CD4-positive, alpha-beta T cell treated with Interleukin-12 subunit alpha and Interleukin-12 subunit beta, for 1 hour (primary cell): ENCODE measurements at regions not wholly inside any gene's neighbourhood (a gene's known extent, or its start where the extent isn't known, plus 50 kb on each side); places are given as distances from the start of the nearest gene placed in this dataset.
"Not testable (repeated sequence)": the region's sequence is repeated elsewhere in the genome, so short reads cannot be mapped to it uniquely, and the experiment has no call there.

Experiments used
- DNase-seq: peaks from one replicate; pipeline ENCODE4 v3.0.0-alpha.2; 2020

DNA sequence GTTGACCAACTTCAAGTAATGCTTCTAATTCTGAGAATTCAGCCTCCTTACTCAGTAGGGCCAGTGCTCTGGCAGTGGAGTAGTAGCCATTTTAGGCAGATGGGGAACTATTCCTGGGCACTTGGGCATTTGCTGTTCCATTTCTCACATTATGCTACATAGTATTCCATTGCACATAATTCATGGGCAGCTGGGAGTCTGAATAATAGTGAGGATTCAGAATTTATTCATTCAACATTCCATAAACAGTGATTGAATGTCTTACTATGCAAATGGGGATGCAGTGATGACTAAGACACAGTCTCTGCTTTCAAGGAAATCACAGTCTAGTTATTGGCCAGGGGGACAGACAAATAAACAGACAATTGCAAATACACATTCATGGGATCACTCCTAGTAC is 301.0 kb upstream of the KCNN2 start:
- no peak for DNase-seq

DNA sequence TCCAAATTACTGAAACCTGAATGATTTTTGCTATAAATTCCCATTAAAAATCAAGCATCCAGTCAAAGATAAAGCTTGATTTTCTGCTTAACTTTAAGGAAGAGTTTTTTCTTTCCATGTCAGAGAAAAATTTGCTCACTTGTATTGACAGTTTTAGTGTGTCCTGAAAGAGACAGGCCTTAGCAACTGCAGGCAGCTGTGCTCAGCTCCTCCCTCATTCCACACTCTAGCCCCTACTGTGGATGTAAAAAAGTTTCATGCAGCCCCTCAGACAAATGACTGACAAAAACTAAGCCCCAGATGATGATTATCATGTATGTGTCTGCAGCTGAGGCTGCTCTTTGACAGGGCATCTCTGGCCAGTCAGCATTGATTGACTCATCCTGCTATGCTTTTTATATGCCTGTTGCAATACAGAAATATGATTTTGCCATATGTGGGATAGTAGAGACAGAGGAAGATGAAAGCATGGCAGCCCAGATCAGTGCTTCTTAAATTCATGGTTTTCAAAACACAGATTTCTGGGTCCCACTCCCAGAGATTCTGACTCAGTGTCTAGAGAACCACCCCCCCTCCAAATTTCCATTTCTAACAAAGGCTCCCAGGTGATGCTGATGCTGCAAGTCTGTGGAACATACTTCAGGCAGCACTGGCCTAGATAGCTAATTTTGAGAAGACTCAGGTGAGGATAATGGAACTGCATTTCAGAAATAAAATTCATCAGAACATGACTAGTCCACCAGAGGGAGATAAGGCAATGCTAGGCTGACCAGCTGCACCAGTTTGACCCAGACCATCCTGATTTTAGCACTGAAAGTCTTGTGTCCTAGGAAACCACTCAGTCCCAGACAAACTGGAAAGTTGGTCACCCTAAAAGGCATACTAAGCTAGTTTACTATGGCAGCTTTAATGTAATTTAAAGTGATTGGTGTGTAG is 298.7 kb upstream of the KCNN2 start:
- no peak for DNase-seq

DNA sequence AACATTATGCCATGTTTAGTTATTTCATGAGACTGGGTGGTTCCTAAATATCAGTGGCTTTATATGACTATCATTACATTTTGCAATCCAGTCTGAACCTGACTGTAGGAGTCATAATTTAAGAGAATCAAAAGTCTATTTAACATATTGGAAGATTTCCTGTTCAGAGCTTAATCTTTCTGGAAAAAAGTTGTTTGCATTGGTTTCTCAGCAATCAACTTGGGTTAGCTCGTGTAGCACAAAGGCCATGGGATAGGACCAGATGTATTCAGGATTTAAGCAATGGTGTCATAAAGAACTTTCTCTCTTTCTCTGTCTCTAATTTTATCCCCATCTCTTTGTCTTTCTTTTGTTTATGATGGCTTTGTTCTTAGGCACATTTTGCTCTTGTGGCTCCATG is 296.0 kb upstream of the KCNN2 start:
- DNase-seq: no peak

DNA sequence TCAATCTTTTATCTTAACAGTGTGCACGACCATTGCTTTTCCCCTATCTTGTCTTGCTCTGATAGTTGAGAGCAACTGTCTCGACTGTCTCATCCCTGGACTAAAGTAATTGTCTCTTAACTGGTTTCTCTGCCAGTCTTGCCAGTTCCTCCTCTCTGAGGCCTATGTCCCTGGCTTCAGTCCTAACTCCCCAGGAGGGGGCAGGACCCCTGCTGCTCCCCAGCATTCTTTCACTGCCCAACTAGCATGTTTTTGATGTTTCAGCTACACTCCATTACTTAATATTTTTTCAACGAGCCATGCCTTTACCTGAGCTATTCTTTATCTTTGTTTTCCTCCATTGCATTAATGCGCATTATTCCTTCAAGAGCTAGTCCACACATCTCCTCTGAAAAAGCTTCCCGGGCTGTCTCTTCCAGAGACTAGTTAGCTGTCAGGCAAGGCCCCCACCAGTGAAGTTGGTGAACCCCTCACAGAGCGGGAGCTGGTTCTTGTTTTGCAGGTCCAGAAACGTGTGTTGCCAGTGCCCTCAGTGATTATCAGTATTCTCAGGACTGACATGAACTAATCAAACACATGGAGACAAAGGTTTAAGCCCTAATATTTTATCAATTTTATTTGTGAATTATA is 291.7 kb upstream of the KCNN2 start:
- no peak for DNase-seq

DNA sequence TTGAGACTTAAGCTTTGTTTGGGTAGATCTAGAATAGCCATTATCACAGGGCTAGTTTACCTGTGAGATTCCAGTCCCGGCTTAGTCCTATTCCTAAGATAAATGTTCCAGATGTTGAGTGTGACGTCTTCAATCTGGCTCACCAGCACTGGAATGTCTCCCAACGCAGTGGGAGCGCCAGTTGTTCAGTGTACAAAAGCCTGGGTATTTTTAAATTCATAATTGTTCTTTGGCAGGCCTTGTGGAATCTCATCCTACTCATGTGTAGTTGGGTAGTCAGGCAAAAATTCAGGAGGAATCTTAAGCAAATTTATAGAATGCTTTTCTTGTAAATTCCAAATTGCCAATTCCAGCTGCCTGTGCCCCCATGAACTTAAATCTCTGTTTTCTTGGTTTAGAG is 272.6 kb upstream of the KCNN2 start:
- no peak for DNase-seq

DNA sequence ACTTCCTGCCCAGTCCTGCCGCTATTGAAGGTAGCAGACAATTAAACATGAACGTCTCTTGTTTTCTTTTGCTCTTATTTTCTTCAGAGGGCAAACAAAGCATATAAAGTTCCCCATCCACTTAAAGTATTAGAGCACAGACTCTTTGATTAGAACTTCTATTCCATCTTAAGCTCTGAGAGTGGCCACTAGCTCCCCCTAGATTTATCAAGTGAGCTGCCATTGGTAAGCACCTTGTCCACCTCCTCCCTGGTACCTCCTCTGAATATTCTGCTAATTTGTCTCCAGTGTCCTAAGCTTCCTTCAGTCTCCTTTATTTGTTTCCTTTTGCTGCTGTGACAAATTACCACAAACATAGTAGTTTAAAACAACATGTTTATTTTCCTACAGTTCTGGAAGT is 264.3 kb upstream of the KCNN2 start:
- no peak for DNase-seq

DNA sequence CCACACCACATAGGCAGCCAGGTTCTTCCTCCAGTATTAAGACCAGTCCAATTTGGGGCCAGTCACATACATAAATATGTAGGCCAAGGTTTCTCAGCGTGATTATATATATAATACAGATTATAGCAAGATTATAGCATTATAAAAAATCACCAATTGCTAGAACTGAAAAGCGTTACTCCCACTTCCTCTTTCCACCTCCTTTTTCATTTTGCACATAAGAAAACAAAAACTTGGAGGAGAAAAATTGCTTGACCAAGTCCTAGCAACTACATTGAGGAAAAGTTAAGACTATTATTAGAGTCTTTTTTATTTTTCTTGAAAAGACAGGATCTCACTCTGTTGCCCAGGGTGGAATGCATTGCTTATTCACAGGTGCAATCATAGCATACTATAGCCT is 262.7 kb upstream of the KCNN2 start:
- DNase-seq: no peak

DNA sequence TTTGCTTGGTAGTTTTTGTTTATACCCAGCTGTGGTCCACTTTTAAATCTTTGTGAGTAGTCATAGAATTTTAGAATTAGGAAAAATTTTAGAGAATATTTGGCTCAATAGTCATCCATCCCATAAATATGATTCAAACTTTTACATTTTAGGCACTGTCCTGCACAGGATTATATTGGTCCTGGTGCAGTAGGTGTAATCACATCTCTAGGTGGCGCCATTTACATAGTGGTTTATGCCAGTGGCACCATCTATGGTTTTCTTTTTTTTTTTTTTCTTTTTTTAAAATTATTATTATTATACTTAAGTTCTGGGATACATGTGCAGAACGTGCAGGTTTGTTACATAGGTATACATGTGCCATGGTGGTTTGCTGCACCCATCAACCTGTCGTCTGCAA is 260.7 kb upstream of the KCNN2 start:
- DNase-seq: no peak

DNA sequence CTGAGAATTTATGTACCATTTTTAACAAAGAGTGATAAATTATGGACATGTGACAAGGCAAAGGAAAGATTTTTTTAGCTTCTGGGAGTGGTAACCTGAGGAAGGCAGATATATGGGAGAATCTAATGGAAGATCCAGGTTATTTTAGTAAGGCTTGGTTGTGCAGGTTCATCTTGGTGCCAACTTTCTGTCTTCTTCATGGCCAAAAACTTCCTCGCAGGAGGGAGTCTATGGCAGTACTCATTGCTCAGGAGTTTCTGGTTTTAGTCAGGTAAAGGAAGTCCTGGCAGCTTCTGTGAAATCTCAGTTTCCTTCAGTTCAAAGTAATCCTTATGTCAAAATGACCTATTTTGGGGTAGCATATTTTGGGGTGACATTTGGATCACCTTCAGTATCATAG is 248.3 kb upstream of the KCNN2 start:
- no peak for DNase-seq

DNA sequence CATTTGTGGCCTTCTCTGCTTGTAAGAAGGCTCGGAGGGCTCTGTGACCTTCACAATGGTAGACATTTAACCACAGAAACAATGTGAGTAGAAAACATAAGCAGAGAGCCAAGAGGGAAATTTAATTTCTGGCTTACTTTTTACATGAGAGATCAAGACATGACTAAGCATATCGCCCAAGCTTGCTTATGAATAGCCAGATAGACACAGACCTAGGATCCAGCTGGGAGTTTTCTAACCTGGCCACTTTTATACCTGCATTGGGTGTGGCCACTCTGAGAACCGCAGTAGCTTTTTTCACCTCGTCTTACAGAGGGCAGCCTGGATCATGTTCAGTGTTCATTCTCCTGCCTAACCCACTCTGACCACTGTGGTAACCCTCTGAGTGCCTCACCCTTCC is 244.9 kb upstream of the KCNN2 start:
- DNase-seq: no peak

DNA sequence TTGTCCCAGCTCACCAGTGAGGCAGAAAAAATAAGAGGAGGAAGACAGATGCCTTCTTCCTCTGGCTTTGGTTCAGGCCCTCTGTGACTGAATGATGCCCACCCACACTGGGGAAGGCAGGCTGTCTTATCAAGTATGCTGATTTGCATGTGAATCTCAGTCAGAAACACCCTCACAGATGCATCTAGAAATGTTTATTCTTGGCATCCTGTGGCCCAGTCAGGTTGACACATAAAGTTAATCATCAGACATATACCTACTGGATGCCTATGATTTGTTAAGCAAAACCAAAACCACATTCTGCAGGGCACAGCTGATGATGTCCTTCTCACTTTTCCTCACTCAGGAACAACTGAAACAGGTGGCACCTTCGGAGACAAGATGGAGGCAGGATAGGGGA is 243.4 kb upstream of the KCNN2 start:
- DNase-seq: no peak

DNA sequence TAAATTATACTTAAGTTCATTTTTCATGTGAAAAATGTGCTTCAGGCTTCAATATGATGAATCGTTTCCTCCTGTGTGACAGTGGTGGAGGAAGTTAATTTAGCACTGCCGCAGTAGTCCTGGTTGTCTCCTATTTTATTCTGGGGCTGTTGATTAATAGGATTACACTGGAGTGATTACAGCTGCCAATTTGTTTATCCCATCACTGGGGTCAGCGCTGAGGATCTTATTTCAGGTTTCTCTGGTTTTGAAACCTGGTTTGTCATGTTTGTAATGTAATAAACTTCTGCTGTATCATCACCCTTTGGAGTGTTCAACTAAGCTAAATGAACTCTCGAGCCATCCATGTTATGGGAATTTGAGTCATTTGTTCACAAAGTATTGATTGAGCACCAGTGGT is 241.7 kb upstream of the KCNN2 start:
- DNase-seq: no peak

DNA sequence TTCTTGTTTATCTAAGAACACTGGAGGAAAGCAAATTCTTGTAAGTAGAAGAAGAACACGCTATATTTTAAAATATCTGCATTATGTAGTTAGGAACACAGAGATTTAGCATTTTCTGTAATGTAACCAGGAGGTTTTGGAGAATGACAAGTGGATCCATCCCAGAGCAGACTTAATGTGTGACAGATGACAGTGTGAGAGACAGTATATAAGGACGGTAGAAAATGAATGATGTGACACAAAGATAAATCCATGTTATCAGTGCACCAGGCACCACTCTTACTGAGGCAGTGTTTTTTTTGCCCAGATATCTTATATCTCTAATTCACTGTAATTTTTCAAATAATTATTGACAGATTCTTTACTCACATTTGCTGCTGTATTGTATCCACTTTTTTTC is 239.0 kb upstream of the KCNN2 start:
- DNase-seq: no peak

DNA sequence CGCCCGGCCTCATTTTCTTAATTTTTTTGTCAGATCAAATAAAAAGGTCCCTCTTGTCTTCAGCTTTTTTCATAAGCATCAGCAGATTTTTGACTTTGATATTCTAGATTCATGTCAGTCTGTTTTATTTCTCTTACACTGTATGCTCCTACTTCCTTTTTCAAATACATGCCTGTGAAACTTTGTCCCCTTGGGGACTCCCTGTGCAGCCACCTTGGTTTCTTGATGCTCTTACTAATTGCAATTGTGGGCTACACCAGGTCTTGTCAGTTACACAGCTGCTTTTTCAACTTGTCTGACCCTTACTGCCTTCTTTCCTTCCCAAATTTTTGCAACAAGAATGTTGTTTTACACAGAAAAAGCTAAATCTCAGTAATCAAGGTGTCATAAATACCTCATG is 238.2 kb upstream of the KCNN2 start:
- no peak for DNase-seq

DNA sequence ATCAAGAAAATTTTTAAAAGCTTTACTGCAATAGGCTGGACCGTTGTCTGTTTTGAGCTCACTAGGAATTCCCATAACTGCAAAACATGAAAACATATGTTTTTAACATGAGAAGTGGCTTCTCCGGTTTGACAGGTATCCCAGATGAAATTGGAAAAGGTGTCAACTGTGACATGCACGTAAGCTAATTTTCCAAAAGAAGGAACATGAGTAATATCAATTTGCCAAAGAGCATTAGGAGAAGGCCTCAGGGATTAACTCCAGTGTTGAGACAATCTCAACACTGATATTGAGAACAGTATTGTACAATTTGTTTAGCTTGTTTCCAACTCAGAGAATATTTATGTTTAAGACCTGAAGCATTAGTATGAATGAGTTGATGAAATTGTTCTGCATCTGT is 215.5 kb upstream of the KCNN2 start:
- no peak for DNase-seq

DNA sequence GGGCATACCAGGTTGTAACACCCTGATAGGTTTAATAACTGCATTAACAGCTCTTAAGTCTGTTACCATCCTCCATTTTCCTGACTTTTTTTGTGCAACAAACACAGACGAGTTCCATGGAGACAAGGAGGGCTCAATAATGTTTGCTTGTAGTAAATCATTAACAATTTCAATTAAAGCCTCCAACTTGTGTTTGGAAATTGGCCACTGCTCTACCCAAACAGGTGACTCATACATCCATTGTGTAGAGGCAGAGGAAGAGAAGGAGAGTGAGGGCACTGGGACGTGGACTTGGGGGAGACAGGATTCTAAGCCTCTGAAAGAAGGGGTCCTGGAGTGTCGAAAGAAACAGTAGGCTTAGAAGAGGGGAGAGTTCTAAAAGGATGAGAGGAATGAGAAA is 213.6 kb upstream of the KCNN2 start:
- DNase-seq: no peak

DNA sequence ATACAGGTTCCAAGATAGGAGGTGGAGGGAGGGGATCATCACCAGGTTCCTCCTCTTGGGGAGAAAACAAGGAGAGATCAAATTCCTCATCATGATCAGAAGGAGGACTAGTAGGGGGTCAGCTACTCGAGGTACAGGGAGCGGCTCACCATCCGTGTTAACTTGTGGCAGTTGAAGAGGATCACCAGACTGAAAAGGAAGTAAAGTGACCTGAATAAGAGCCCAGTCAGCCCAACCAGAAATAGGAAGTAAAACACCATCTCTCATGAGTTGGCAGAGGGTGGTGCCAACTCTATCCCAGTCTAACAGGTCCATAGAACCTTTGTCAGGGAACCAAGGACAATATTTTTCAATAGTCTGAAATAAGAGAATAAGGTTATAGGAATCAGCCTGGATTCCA is 213.1 kb upstream of the KCNN2 start:
- not testable (repeated sequence) for DNase-seq

DNA sequence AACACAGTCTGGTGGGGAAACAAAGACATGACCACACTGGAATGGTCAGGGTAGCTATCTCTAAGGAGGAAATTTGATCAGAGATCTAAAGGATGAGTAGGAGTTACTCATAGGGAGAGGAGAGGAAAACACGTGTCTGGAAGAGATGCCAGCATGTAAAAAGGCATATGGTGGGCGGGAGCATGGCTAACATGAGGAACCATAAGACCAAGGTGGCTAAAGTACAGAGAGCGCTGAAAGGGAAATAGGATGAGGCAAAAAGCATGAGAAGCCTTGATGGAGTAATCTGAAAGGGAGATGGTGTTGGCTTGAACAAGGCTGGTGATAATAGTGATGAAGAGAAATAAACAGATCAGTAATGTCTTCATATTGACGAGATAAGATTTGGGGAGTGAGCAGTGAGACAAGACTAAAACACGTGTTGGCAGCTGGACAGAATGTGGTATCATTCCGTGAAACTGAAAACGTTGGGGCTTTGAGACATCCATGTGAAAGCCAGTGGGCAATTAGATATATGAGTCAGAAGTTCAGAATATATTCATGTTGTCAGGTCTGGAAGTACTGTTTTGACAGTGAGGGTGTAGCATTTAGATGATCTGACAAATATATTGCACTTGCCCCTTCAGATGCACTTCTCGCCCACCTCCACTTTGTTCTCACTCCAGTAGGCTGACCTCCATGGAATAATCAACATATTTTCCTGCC is 209.1 kb upstream of the KCNN2 start:
- no peak for DNase-seq

DNA sequence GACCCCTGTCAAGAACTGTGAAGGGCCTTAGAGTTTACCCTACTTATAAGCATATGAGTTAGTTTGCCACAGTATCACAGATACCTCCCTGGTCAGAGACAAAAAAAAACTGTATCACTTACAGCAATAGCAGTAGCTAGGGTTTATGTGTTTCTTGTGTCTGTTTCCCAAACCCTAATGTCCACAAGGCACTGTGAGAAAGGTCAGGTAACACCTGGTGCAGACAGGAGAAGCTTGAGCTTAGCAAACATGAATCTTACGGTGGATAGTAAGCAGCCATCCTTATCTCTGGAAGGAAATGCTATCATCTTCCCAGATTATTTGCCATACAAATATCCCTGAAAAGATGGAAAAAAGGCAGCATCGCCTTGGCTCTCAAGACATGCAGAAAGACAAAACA is 208.5 kb upstream of the KCNN2 start:
- DNase-seq: no peak

DNA sequence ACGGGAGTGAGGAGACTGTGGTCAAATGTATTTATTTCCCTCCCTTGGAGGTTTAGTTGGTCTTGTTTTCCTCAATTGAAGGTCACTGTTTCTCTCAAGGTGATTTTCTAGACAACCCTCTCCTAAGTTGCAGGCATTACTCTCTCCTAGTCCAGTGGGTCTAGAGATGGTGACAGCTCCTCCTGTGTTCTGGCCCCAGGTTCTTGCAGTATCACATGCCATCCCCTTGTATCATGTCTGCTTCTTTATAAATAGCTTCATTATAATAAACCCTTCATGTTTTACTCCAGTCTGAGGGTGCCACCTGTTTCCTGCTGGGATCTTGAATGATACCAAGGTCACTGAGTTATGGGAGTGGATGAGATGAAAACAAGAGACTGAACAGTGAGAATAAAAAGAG is 208.0 kb upstream of the KCNN2 start:
- DNase-seq: no peak

DNA sequence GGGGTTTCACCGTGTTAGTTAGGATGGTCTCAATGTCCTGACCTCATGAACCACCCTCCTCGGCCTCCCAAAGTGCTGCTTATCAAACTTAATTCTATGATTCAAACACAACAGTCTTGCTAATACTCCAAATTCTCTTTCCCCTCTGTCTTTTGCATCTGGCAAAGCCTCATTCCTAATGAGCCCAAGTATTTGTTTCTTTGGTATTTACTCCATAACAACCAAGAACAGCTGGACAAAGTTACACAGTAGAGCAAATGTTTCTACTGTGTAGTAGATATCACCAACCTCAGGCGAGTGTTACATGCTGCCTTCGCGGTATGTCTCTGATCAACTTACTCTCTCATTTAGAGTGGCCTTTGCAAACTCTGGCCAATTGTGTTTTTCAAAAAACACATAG is 195.8 kb upstream of the KCNN2 start:
- no peak for DNase-seq

DNA sequence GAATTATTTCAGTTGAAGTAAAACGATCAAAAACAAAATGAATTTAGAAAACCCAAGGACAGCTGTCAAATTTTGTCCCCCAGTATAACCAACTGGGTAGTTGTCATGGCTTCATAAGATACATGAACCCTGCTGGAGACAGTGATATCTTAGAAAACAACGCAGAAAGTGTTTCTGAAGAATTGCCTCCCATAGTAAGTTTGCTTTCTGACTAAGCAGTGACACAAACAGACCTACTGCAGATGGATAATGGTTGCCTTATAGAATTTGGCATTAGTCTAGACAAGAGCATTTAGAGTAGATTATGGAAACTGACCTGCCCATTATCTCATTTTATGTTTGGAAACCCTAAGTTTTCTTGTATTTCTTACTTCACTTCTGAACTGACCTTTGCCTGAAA is 187.7 kb upstream of the KCNN2 start:
- DNase-seq: no peak

DNA sequence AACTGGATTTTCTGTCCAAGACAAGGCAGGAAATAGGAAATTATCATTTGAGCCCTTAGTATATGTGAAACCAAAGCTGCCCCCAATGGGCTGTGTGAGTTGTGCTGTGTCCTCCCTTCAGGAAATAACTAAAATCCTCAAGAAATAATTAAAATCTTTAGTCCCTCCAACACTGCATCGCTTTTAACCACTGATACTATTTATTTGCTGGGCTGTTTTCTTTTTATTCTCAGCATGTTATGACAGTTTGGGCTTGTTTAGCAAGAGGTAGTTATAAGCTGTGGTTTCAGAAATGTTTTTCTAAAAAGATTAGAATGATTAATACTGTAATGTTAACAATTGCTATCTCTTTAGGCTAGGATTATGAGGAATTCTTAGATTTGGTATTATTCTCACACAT is 187.0 kb upstream of the KCNN2 start:
- no peak for DNase-seq

DNA sequence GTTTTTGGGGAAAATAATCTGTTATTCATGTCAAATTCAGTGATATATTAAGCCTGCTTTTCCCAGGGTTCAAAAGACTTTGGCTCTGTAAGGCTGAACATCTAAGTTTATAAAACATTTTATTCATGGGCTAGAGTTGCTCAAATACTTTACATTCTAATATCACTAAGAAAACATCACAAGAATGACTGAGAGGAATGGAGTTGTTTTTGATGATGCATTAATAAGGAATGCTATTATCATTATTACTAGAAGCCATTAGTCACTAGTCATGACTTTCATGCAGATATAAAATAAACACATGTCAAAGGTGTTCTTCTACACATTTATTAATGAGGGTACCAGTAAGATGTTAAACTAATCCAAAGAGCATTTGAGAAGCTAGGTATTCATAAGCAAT is 185.5 kb upstream of the KCNN2 start:
- no peak for DNase-seq
